ENCODE measurements at regions not wholly inside any gene's neighbourhood (a gene's known extent, or its start where the extent isn't known, plus 50 kb on each side); places are given as distances from the start of the nearest gene placed in this dataset.
"Not testable (repeated sequence)": the region's sequence is repeated elsewhere in the genome, so short reads cannot be mapped to it uniquely, and the experiment has no call there.

DNA sequence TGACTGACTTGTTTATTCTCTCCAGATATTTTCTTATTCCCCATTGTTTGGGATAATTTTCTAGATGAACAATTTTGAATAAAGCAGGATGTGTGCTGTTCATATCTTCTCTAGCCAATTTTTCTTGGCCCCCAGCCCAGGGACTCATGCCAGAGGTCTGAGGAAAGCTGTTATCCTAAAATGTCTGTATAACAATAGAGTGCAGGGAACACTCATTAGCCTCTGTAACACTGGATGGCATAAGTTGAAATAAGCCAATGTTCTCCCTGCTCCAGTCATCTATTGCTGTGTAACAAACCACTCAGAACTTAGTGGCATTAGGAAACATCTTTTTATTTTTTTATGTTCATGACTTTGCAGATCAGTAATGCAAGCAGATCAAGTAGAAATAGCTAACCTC, 121.7 kb upstream of the TRIM24 start:
- Histone ChIP-seq H3K9me3 (ENCODE audit: low read depth) (peaks cover 6% of the 10 kb centered on the region), H3F3A (ENCODE audit: insufficient read depth) (no peaks in the 10 kb centered on the region), H3K9ac (no peak overlapping the region), H4K20me1 (ENCODE audit: insufficient read depth) (no peaks in the 10 kb centered on the region), H3K4me2 (ENCODE audit: unreplicated experiment) (no peak overlapping the region), H3K27ac (no peak overlapping the region), H3K27me3 (replicated peaks; ENCODE audit: insufficient read depth) (no peaks in the 10 kb centered on the region), H3K4me1 (ENCODE audit: insufficient read depth) (no peaks in the 10 kb centered on the region), H3K36me3 (ENCODE audit: low read depth) (no peaks in the 10 kb centered on the region), H3K4me3 (no peak overlapping the region), H3K9me2 (ENCODE audit: insufficient read depth) (no peaks in the 10 kb centered on the region), H2AFZ (no peak overlapping the region), H3K79me2 (ENCODE audit: insufficient read depth) (no peaks in the 10 kb centered on the region)
- in situ Hi-C loops (cut with MboI) = no loop called here
- no peak for DNase-seq
- TF ChIP-seq EZH2 (IDR thresholded peaks at IDR 0.05; ENCODE audit: insufficient read depth, poor library complexity, severe bottlenecking) (no peak), EZH2phosphoT487 (IDR thresholded peaks at IDR 0.05; ENCODE audit: insufficient read depth, low read depth) (no peak)

DNA sequence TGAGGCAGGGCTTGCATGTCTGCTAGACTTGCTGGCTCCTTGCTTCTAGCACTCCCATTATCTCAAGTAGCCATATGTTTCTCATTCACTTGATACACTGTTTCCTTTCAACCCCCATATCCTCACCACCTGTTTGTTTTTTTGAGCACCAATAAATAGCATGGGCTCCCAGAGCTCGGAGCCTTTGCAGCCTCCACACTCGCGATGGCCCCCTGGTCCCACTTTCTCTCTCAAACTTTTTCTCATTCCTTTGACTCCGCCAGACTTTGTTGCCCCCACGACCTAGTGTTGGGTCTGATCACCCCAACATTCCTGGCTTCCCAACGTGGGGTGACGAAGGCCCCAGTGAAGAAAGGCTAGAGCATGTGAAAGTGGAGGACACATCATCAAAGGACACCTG, 120.8 kb upstream of the TRIM24 start:
- H3K4me1 ChIP-seq (ENCODE audit: insufficient read depth); H3K27ac ChIP-seq; H3K27me3 ChIP-seq (replicated peaks; ENCODE audit: insufficient read depth); H3K9me2 ChIP-seq (ENCODE audit: insufficient read depth); H2AFZ ChIP-seq; H3K9me3 ChIP-seq (ENCODE audit: low read depth); H3K9ac ChIP-seq; H3F3A ChIP-seq (ENCODE audit: insufficient read depth); H3K36me3 ChIP-seq (ENCODE audit: low read depth); H3K4me3 ChIP-seq; H4K20me1 ChIP-seq (ENCODE audit: insufficient read depth); DNase-seq; in situ Hi-C loops (cut with MboI); H3K4me2 ChIP-seq (ENCODE audit: unreplicated experiment); H3K79me2 ChIP-seq (ENCODE audit: insufficient read depth): not testable (repeated sequence)
- 5 to 8% methylated on average over 7 of the region's 7 CpGs for WGBS, 2 experiments (ENCODE audit: low coverage in 1 of 2, low lambda C conversion rate in 2 of 2, missing lambda C conversion rate in 2 of 2)

DNA sequence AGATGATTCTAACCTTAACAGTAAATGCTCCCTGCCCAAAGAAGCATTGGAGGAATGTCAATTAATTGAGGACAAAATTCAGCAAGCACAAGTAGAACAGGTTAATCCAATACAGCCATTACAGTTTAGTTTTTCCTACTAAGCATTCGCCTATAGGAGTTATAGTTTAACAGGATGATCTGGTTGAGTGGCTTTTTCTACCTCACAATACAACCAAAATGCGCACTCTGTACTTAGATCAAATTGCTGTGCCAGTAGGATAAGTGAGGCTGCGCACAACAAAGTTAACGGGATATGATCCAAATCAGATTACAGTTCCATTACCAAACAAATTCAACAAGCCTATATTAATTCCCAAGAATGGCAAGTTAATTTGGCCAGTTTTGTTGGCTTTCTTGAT, 117.1 kb upstream of the TRIM24 start:
- Histone ChIP-seq H3F3A (ENCODE audit: insufficient read depth) (no peaks in the 10 kb centered on the region), H3K27ac (no peak overlapping the region), H3K27me3 (replicated peaks; ENCODE audit: insufficient read depth) (no peaks in the 10 kb centered on the region), H3K4me3 (no peak overlapping the region), H3K4me2 (ENCODE audit: unreplicated experiment) (no peak overlapping the region), H2AFZ (no peak overlapping the region), H3K9me2 (ENCODE audit: insufficient read depth) (no peaks in the 10 kb centered on the region), H3K9me3 (ENCODE audit: low read depth) (no peaks in the 10 kb centered on the region), H3K79me2 (ENCODE audit: insufficient read depth) (no peaks in the 10 kb centered on the region), H3K36me3 (ENCODE audit: low read depth) (no peaks in the 10 kb centered on the region), H3K9ac (no peak overlapping the region), H3K4me1 (ENCODE audit: insufficient read depth) (no peaks in the 10 kb centered on the region), H4K20me1 (ENCODE audit: insufficient read depth) (no peaks in the 10 kb centered on the region)
- no peak for DNase-seq
- in situ Hi-C loops (cut with MboI) = no loop called here
- TF ChIP-seq EZH2phosphoT487 (IDR thresholded peaks at IDR 0.05; ENCODE audit: insufficient read depth, low read depth) (no peak), EZH2 (IDR thresholded peaks at IDR 0.05; ENCODE audit: insufficient read depth, poor library complexity, severe bottlenecking) (no peak)
- WGBS, 2 experiments (ENCODE audit: low coverage in 1 of 2, low lambda C conversion rate in 2 of 2, missing lambda C conversion rate in 2 of 2) = 41 to 46% methylated on average over 4 of the region's 4 CpGs

DNA sequence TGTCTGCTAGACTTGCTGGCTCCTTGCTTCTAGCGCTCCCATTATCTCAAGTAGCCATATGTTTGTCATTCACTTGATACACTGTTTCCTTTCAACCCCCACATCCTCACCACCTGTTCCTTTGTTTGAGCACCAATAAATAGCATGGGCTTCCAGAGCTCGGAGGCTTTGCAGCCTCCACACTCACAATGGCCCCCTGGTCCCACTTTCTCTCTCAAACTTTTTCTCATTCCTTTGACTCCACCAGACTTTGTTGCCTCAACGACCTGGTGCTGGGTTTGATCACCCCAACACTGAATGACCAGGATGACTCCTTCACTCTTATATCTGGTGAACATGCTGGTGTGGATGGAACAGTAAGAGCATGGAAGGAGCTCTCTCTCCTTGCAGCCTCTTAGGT, 114.5 kb upstream of the TRIM24 start:
- no peaks in the 10 kb centered on the region for H3K79me2 ChIP-seq (ENCODE audit: insufficient read depth)
- WGBS, 2 experiments (ENCODE audit: low coverage in 1 of 2, low lambda C conversion rate in 2 of 2, missing lambda C conversion rate in 2 of 2) = 4 to 7% methylated on average over 3 of the region's 3 CpGs
- TF ChIP-seq EZH2 (IDR thresholded peaks at IDR 0.05; ENCODE audit: insufficient read depth, poor library complexity, severe bottlenecking) (no peak), EZH2phosphoT487 (IDR thresholded peaks at IDR 0.05; ENCODE audit: insufficient read depth, low read depth) (no peak)
- no peak overlapping the region for H3K9ac ChIP-seq
- H3K9me3 ChIP-seq (ENCODE audit: low read depth) = no peaks in the 10 kb centered on the region
- H3K4me2 ChIP-seq (ENCODE audit: unreplicated experiment) = no peak overlapping the region
- no peaks in the 10 kb centered on the region for H3K4me1 ChIP-seq (ENCODE audit: insufficient read depth)
- H3F3A ChIP-seq (ENCODE audit: insufficient read depth) = no peaks in the 10 kb centered on the region
- H4K20me1 ChIP-seq (ENCODE audit: insufficient read depth) = no peaks in the 10 kb centered on the region
- no peak for DNase-seq
- no peak overlapping the region for H3K4me3 ChIP-seq
- H3K9me2 ChIP-seq (ENCODE audit: insufficient read depth) = no peaks in the 10 kb centered on the region
- no peaks in the 10 kb centered on the region for H3K36me3 ChIP-seq (ENCODE audit: low read depth)
- in situ Hi-C loops (cut with MboI) = no loop called here
- H2AFZ ChIP-seq = no peak overlapping the region
- H3K27ac ChIP-seq = no peak overlapping the region
- no peaks in the 10 kb centered on the region for H3K27me3 ChIP-seq (replicated peaks; ENCODE audit: insufficient read depth)

DNA sequence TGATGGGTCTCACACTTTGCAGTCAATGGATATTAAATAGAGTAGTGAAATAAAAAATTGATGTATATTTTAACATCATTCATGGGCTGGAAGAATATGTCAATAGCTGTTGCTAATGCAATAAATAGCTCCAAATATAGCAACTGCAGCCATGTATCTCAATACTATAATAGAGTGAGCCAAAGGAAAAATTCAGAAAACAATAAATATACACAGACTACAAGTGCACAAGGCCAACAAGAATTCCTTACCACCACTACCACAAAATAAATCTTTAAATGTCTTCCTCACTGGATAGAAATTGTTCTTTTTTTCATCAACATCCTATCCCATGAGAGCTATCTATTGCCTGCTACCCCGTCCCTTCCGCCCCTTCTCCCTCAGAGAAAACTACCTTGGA, 113.1 kb upstream of the TRIM24 start:
- TF ChIP-seq EZH2phosphoT487 (IDR thresholded peaks at IDR 0.05; ENCODE audit: insufficient read depth, low read depth) (no peak), EZH2 (IDR thresholded peaks at IDR 0.05; ENCODE audit: insufficient read depth, poor library complexity, severe bottlenecking) (no peak)
- no peak overlapping the region for H3K9ac ChIP-seq
- no peak overlapping the region for H2AFZ ChIP-seq
- no peak for DNase-seq
- H3K9me2 ChIP-seq (ENCODE audit: insufficient read depth) = no peaks in the 10 kb centered on the region
- no peaks in the 10 kb centered on the region for H3K4me1 ChIP-seq (ENCODE audit: insufficient read depth)
- no peak overlapping the region for H3K27ac ChIP-seq
- H3K9me3 ChIP-seq (ENCODE audit: low read depth) = no peaks in the 10 kb centered on the region
- no peaks in the 10 kb centered on the region for H3K27me3 ChIP-seq (replicated peaks; ENCODE audit: insufficient read depth)
- no peaks in the 10 kb centered on the region for H3F3A ChIP-seq (ENCODE audit: insufficient read depth)
- no peaks in the 10 kb centered on the region for H4K20me1 ChIP-seq (ENCODE audit: insufficient read depth)
- in situ Hi-C loops (cut with MboI) = no loop called here
- H3K4me2 ChIP-seq (ENCODE audit: unreplicated experiment) = no peak overlapping the region
- H3K36me3 ChIP-seq (ENCODE audit: low read depth) = no peaks in the 10 kb centered on the region
- WGBS, 2 experiments (ENCODE audit: low coverage in 1 of 2, low lambda C conversion rate in 2 of 2, missing lambda C conversion rate in 2 of 2) = 23 to 42% methylated on average over 2 of the region's 2 CpGs
- no peaks in the 10 kb centered on the region for H3K79me2 ChIP-seq (ENCODE audit: insufficient read depth)
- H3K4me3 ChIP-seq = no peak overlapping the region
